Jurkat, Clone E6-1 (cell line): ENCODE measurements at regions not wholly inside any gene's neighbourhood (a gene's known extent, or its start where the extent isn't known, plus 50 kb on each side); places are given as distances from the start of the nearest gene placed in this dataset.
"Not testable (repeated sequence)": the region's sequence is repeated elsewhere in the genome, so short reads cannot be mapped to it uniquely, and the experiment has no call there.

Experiments used
- DNase-seq: peaks from one replicate; pipeline ENCODE4 v3.0.0-alpha.2; 2011; ENCODE audit warnings: low read depth, low spot score
- H3K4me3 ChIP-seq: 2 replicates; pipeline ENCODE4 v1.5.1; 2011; ENCODE audit warnings: mild to moderate bottlenecking, low read length, control low read depth, moderate library complexity

GRCh38 chr9:111276431-111277128 is 53.4 kb downstream of the OR2K2 start:
- no peak for DNase-seq

GRCh38 chr9:111274737-111275136 is 55.3 kb downstream of the OR2K2 start:
- DNase-seq = no peak

More at GRCh38 chr9:111276431-111277128, 53.4 kb downstream of the OR2K2 start:
- H3K4me3 ChIP-seq = no peak overlapping the region

GRCh38 chr9:111272581-111272980 is 57.4 kb downstream of the OR2K2 start:
- DNase-seq = no peak
- H3K4me3 ChIP-seq = no peak overlapping the region

More at GRCh38 chr9:111274737-111275136, 55.3 kb downstream of the OR2K2 start:
- no peak overlapping the region for H3K4me3 ChIP-seq

GRCh38 chr9:111271481-111272080 is 58.4 kb downstream of the OR2K2 start:
- DNase-seq = no peak
- H3K4me3 ChIP-seq = no peak overlapping the region

- H3K4me3 ChIP-seq = no peak overlapping the region
- DNase-seq = no peak
These were observed 59.0 kb downstream of the OR2K2 start for GRCh38 chr9:111271047-111271446.

- DNase-seq, H3K4me3 ChIP-seq: not testable (repeated sequence)
These were observed 64.0 kb downstream of the OR2K2 start for GRCh38 chr9:111266024-111266423.

- no peak for DNase-seq
- no peak overlapping the region for H3K4me3 ChIP-seq
These were observed 66.9 kb downstream of the OR2K2 start for GRCh38 chr9:111263116-111263515.

- no peak overlapping the region for H3K4me3 ChIP-seq
- no peak for DNase-seq
These were observed 71.2 kb downstream of the OR2K2 start for GRCh38 chr9:111258875-111259271.

- DNase-seq = no peak
- H3K4me3 ChIP-seq = no peak overlapping the region
These were observed 71.7 kb downstream of the OR2K2 start for GRCh38 chr9:111258209-111258874.

GRCh38 chr9:111253742-111254437 is 76.1 kb downstream of the OR2K2 start:
- H3K4me3 ChIP-seq = no peak overlapping the region
- DNase-seq = no peak

GRCh38 chr9:111250875-111251842 is 78.9 kb downstream of the OR2K2 start:
- DNase-seq = no peak
- H3K4me3 ChIP-seq = no peak overlapping the region

- DNase-seq = no peak
- no peak overlapping the region for H3K4me3 ChIP-seq
These were observed 92.6 kb downstream of the OR2K2 start for GRCh38 chr9:111237447-111237846.

GRCh38 chr9:111236332-111236731 is 93.7 kb downstream of the OR2K2 start:
- DNase-seq = no peak
- H3K4me3 ChIP-seq = no peak overlapping the region

GRCh38 chr9:111233963-111234362 is 96.1 kb downstream of the OR2K2 start:
- no peak overlapping the region for H3K4me3 ChIP-seq
- DNase-seq = no peak

GRCh38 chr9:111232997-111233790 is 96.8 kb downstream of the OR2K2 start:
- DNase-seq = no peak
- H3K4me3 ChIP-seq = no peak overlapping the region

- H3K4me3 ChIP-seq = no peak overlapping the region
- no peak for DNase-seq
These were observed 98.0 kb downstream of the OR2K2 start for GRCh38 chr9:111231801-111232580.

- H3K4me3 ChIP-seq = no peak overlapping the region
- DNase-seq = peak; percentile 8
These were observed 107.3 kb downstream of the OR2K2 start for GRCh38 chr9:111222757-111223156.
